HUDEP-2 (cell line): ENCODE measurements at regions not wholly inside any gene's neighbourhood (a gene's known extent, or its start where the extent isn't known, plus 50 kb on each side); places are given as distances from the start of the nearest gene placed in this dataset.
A peak's percentile ranks its signal among the peaks of the same experiment; 100 is the strongest.

Experiments used
- DNase-seq, 76 experiments: peaks; one replicate each; lab custom pipeline; 2025; ENCODE audit not compliant: unreplicated experiment in 76 of 76; lab: John Stamatoyannopoulos, UW

DNA sequence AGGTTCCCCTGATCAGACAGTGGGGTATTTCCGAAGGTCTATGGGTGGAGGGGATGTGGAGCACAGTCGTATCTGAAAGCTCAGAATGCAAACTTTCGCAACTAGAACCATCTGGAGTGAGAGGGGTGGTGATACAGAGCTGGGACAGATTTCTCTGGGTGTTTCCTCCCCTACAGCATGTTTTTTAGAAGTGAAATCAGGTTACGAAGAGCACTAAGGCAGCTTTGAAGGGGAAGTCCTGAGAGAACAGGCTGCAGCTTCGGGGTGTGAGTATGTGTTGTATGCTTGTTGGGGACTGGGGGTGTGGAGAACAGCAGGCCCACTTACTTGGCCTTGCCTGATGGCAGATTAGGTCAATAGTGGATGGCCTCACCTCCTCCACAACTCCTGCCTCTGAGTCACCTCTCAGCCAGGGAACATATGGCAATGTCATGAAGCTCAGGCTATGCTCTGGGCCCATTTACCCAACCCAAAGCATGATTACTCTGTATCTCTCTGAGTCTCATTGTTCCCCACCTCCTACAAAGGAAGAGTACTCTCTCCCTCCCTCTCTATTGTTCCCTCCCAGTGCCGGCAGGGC, 107.2 kb upstream of the RASGRP1 start:
- DNase-seq: no peak

- DNase-seq: no peak
These were observed 107.7 kb upstream of the RASGRP1 start for GRCh38 chr15:38672273-38672672.

- no peak for DNase-seq
These were observed 108.4 kb upstream of the RASGRP1 start for GRCh38 chr15:38672814-38673670.

- DNase-seq: no peak
These were observed 109.8 kb upstream of the RASGRP1 start for GRCh38 chr15:38674448-38674847.

GRCh38 chr15:38678281-38678680, 113.7 kb upstream of the RASGRP1 start:
- no peak for DNase-seq

DNA sequence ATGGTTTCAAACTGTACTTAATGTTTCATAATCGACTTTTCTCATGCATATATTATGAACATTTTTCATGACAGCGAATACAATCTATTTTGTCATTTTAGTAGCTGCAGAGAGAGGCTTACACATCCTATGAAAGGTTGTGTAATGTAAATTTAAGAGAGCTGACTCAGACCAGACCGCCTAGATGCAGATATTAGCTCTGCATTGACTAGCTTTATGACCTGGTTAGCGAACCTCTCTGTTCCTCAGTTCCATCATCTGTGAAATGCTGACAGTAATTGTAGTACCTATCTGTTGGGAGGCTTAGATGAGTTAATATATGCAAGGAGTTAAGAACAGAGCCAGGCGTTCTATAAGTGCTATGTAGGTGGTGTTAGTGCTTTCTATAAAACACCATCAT, 116.2 kb upstream of the RASGRP1 start:
- no peak for DNase-seq

DNA sequence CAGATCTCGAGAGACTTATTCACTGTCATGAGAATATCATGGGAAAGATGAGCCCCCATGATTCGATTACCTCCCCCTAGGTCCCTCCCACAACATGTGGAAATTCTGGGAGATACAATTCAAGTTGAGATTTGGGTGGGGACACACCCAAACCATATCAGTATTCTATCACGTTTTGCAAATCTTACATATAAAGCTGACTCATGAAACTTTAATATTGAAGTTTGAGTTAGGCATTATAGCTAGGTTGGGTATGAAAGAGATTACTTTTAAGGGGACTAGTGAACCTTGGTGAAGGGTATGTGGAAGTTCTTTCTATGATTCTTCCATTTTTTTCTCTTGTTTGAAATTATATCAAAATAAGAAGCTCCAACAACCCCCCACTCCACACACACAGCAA, 117.7 kb upstream of the RASGRP1 start:
- no peak for DNase-seq

DNA sequence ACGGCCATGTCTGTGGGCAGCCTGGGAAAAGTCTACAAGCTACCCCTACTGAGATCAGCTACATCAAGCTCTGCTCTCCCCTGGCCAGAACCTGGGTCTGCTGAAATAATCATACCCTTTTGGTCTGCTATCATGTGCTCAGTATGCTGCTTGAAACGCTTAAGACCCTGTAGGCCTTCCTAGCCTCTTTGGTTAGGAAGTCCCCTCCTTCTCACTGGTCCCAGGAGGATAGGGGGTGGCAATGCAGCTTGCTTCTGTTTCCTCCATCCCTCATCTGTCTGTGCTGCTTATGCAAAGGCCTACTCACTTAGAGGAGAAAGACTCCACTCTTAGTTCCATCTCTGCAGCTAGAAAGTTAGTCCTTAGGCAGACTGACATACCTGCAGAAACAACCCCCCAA, 118.2 kb upstream of the RASGRP1 start:
- no peak for DNase-seq

DNA sequence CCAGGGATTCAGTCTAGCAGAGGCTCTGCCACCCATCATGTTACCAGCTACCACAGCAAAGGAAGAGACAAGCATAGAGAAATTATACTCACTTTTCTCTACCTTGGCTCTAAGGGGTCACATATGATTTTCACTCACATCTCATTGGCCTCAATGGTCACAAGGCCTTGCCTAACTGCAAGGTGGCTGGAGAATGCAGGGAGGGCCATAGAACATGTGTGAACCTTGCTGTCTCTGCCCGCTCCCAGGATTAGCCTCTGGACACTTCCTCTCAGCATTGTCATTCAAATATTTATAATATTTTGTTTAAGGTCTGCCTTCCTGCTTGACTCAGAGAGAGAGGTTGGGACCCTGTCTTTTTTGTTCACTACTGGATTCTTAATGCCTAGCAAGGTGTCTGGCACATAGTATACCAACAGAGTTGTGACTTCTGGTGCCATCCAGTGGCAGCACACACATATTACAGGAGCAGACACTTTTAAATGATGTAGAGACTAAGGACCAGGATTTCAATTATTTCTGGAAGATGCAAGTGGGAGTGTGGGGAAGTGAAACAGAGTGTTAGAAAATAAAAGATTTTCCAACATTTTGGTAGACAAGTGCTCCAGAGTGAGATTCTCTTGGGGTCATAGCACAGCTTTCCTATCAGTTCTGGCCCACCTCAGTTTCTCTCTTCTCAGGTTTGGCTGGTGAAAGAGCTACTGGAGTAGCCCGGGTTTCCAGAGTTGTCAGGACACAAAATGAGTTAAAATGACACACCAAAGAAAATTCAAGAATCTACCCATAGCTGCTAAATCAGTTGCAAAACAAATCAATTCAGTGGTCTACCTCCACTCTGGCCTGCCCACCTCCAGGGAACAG, 119.0 kb upstream of the RASGRP1 start:
- peak in 28 of 76 experiments; percentile 1 to 43 (median 9) for DNase-seq

DNA sequence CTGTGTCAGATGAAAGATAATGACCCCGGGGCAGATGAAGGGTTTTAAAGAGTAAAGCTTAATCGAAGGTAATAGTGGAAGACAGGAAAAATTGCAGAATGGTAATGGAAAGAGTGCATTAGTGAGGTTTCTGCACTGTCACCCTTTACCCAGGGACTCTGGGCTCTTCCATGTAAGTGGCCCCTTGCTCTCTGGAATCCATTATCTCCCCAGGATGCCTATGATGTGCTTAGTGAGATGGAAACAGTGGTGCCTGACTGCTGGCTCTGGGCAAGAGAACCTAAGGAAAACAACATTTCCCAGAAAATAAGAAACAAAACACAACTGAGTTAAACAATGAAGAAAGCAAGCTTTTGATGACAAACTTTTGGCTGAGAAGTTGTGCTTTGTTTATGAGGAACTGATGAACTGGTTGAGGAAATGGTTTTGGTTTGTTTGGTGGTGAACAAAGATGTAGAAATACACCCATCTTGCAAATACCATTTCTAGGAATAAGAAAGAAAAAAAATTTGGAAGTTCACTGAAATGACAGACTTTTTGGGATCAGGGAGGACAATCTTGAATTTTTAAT, 119.9 kb upstream of the RASGRP1 start:
- DNase-seq: no peak

DNA sequence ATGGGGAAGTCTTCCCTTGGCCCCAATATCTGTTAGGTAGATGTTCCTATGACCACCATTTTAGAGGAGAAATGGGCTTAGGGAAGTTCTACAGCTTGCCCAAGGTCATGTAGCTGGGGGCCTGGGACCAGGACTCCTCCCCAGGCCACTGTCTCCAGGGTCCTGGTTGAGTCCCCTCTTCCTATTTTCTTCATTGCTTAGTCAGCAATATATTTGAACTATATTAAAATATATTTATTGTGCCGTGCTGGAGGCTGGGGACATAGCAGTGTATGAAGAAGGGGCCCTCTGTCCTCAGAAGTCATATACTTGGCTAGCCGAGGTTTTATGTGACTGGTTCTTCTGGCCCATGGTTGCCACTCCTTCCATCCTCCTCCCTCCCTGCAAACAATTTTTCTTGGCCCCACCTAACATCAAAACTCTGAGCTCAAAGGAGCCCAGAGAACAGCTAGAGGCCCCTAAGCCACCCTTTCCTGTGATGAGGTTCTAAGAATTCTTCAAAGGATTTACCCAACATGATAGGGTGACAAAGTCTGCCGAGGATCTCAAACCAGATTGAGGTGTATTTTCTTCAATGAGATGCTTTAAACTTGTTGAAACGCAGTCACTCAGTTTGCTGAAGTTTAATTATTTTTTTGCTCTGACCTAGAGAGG, 121.2 kb upstream of the RASGRP1 start:
- DNase-seq: no peak

- DNase-seq: no peak
These were observed 122.7 kb upstream of the RASGRP1 start for GRCh38 chr15:38687340-38687739.

DNA sequence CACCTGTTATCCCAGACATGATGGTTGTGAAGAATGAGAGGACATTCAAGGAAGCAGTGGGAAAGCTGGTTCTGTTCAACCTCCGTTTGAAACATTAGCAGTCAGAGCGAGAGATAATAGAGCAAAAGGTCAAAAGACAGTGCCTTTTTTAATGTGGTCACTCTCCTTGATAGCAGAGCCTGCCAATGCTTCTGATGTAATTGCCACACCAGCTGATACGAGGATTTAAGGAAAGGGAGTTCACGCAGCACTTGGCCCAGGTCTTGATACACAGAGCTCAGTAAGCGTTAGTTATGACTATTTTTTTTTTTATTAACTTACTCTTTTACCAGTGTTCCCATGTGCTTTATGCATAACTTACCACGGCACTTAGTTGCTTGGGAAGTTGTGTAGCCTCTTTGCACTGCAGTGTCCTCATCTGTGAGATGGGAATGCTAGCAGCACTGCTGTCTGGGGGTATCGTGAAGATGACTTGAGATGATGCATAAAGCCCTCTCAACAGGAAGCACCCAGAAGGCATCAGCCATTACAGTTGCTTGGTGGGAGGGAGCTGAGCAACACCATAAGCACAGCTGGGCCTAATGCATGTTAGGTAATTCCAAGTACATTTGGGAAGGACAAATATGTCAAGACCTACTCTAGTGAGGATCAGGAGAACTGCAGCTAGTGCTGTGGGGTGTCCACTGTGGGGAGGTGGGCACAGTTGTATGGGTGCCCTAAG, 123.3 kb upstream of the RASGRP1 start:
- no peak for DNase-seq

DNA sequence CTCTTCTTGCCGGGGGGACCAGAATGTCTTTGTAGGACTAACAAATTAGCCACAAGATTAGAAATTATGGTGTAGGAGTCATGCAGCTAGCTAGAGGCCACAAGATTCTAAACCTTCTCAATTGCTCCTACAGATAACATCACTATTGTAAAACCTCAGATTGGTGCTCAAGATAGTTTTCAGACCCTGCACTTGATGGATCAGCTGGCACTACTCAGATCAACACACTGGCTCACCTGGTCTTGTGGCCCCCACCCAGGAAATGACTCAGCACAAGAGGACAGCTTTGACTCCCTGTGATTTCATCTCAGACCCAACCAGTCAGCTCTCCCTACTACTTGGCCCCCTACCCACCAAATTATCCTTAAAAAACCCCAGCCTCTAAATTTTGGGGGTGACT, 124.1 kb upstream of the RASGRP1 start:
- DNase-seq: no peak

DNA sequence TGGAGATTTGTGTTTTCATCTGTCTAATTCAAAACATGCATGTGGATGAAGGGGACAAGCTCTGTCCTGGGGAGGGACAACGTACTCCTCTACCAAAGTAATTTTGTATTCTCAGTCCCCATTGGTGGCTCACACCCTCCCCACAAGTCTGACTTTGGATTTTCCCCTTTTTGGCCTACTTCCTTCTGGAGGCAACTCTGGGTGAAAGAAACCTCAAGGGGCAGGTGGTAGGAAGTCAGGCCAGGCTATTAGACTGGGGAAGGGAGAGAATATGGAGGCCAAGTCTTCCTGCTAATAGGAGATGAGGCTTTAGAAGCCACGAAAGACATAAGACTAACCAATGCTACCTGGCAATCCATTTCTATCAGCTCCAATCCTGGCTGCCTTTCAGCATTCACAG, 124.9 kb upstream of the RASGRP1 start:
- DNase-seq: no peak

DNA sequence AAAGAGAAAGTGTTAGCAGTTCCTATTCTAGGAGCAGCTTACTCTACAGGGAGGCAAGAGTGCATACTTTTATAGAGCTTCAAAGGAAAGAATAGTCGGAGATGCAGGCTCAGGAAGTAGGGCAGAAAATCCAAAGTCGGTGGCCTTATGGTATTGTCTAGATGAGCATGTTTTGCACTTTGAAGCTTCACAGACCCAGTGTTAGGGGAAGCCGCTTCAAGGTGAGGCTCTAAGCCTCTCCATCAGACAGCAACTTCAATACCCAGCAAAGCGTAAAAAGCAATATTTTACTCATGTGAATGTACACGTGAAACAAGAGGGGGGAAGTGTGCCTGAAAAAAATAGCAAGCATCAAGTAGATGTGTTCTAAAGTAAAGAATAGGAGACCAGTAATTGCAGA, 125.6 kb upstream of the RASGRP1 start:
- DNase-seq: no peak

DNA sequence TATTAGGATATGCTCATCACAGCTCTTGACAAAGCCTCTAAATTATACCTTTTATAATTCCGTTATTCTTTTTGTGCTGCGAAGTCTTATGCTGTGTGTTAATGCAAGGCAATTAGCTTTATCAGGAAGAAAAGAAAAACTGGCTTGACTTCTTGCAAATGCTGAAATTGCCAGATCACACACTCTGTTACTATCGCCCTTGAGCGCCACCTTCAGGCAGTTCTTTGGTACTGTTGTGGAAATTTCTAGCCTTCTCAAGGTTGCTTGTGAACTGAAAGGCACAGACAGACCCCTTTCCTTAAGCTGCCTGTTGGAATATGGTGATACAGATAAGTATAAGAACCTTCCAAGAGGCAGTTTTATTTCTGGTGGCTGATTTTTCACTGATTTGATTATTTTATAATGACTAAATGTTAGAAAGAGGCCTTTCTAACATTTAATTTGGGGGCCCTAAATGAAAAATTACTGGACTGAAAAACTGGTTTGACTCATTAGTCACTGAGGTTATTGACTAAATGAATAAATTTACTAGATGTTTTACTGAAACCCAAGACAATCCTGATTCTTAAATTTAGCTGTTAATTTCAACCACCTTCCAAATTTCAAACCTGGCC, 126.2 kb upstream of the RASGRP1 start:
- DNase-seq: peak in 50 of 76 experiments; percentile 1 to 66 (median 21)

DNA sequence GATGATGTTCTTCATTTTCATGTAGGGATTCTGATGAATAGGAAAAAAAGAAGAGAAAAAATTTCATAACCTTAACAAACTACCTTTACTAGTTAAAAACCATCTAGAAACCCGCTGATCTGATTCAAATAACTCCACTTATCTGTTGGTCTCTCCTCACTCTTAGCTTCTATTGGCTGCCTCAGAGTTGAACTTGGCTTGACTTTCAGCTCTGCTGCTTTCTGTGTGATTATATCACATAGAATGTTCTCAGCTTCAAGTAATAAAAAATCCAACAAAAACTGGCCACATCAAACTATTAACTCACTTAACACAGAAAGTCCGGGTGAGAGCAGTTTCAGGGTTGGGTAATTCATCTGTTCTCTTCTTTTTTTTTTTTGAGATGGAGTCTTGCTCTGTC, 126.8 kb upstream of the RASGRP1 start:
- DNase-seq: no peak

DNA sequence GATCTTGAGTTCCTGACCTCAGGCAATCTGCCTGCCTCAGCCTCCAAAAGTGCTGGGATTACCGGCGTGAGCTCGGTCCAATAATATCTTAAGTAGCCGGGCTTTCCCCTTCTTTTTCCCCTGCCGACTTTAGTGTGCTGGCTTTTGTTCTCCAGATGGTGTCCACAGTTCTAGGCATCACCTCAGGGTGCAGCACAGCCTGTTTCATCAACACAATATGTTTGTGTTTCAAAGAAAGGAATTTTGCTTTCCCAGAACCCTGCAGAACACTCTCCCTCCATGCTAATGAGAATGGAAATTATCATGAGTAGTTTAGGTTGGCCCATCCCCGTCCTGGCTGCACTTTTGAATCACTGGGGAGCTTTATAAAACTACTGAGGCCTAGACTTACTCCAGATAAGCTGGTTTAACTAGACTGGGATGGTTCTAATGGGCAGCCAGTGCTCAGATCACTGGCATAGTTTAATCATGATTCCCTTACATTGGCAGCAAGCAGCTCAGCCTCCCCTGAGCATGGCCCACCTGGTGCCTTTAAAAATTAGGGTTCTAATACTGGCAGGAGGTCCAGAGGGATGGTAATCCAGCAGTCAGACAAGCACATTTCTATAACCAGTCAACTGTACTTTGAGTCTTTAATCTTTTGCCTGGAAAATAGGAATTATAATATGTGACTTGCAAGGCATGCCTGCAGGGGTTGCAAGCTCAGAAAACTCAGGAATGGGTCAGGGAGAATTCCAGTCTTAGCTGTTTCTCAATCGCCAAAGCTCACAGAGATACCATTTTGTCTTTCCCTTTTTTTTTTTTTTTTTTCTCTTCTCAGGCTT, 127.6 kb upstream of the RASGRP1 start:
- DNase-seq: no peak
